ENCODE measurements at regions not wholly inside any gene's neighbourhood (a gene's known extent, or its start where the extent isn't known, plus 50 kb on each side); places are given as distances from the start of the nearest gene placed in this dataset.

DNA sequence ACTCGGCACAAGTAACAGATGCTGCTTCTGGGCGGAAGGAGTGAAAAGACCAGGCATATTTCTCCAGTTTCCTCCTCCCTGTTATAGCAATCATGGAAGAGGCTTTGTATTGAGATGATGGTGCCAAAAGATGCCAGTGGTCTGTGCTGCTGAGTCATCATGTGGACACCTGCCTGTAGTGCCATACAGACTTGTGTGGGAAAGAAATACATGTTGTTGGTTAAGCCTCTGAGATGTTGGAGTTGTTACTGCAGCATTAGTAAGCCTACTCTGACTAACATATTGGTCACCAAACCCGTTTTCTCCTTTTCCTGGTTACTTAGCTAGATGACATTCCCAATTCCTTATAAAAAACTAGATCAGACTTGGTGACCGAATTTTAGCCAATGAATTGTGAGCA lies 356.9 kb downstream of the ZNF521 start:
- in situ Hi-C loops (cut with HindIII; ENCODE audit: low sequenced_read_pairs), result no loop called here

DNA sequence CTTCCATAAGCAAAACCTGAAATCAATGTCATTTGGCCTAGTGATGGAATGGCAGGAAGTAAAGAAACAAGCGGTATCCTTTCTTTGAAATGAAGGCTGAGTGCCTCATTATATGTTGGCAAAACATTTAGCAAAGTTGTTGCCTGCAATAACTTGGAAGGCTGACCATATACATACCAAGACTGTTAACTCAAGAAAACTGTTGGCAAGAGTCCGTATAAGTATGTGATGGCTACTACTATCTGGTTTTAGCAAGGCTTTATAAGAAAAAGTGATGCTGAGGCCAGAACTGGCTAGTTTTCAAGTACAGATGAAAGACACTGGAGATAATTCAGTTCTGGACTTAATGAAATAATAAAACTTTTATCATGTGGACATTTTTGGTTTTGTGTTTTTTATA lies 356.2 kb downstream of the ZNF521 start:
- in situ Hi-C loops (cut with HindIII; ENCODE audit: low sequenced_read_pairs), result no loop called here

DNA sequence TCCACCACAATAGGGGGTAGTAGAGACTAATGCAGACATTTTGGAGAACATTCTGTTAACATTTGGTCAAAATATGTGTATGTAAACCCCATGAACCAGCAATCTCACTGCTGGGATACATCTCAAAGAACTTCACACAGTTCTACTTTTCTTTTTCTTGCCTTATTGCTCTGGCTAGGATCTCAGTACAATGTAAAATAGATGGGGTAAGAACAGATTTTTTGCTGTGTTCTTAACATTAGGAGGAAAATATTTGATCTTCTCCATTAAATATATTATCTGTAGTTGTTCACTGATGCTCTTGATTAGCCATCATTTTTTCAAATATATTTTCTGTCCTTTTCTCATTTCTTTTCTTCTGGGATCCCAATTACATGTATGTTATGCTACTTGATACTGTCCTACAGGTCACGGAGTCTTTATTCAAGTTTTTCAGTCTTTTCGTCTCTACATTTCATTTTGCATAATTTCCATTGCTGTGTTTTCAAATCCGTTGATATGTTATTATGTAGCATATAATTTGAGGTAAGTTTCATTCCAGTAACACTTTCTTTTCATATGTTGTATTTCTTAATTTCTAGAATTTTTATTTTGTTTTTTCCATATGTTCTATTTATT lies 352.2 kb downstream of the ZNF521 start:
- in situ Hi-C loops (cut with HindIII; ENCODE audit: low sequenced_read_pairs), result no loop called here

DNA sequence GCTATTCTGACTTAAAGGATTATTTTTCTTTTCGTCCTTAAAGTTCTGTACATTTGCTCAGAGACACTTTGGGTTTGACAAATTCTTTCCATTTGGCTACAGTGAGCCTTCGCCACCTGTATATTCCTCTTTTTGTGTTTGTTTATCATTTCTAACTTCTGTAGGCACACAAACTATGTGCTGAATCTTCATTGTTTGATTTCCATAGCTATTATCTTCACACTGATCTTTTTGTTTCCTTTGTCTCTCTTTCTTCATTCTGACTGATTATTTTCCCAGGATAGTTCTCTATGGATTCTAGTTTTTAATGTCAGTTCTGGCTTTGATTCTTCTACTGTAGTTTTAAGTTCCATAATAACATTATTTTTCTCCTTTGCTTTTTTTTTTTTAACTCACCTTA lies 350.2 kb downstream of the ZNF521 start:
- in situ Hi-C loops (cut with HindIII; ENCODE audit: low sequenced_read_pairs), result no loop called here

DNA sequence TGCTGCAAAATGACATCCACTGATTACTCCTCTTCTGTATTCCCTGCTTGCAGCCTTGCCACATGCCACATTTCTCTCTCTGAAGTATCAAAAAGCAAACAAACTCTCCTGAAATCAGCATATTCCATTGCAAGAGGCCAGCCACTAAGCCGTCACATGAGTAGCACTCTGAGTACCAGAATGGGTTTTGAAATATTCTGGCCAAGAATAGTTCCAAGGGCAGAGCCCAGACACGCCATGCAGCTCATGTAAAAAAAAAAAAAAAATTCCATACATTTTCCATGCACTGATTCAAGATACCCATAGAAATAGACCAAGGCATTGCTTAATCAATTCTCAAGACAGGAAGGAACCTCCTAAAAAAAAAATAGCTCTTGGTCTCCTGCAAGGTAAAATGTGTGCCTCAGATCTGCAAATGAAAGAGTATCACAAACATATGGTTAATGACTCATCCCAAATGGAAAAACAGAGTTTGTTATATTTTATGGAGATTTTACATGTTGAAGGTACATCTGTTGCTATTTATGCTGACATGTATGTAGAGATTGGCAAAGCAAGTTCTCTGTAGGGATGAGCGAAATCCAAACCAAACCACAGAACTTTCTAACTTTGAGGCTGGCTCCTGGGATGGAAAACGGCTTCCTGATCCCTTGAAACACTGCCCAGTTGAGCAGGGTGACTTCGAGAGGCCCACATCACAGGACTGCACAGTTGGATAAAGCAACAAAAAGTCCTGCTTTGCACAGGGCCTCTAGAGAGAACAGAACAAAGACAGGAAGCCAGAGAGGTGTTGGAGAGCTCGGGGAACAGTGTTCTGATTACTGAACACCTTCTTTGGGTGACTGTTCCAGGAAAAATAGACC lies 346.2 kb downstream of the ZNF521 start:
- in situ Hi-C loops (cut with HindIII; ENCODE audit: low sequenced_read_pairs), result no loop called here

DNA sequence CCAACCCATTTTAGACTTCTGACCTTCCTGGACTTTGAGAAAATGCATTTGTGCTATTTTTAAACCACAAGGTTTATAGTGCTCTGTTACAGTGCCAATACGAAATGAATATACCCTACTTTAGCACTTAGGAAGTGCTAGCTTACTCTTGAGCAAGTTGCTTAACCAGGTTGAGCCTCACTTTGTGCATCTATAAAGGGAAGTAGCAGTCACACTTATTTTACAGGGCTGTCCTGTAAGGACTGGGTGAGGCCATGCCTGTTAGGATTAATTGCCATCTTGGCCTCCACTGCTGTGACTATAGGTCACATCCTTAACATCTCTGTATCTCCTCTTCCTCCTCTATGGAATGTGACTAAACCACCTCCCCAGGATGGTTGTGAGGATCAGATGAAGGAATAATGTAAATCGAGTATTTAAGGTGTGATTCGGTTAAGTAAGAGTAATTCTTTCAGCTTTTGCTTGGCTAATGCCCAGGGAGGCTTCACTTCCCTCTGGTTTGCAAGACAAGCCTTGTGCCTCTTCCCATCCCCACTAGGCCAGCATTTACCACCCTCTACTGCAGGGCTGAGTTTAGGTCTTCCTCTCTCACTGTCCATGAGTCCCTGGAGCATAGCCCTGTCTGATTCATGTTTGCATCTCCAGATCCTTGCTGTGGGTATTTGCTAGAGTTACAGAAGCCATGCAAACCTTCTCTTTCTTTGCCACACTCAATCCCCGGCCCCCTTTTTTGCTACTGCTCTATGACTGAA lies 341.2 kb downstream of the ZNF521 start:
- in situ Hi-C loops (cut with HindIII; ENCODE audit: low sequenced_read_pairs), result no loop called here
